GM23248 (cell line): ENCODE measurements at regions not wholly inside any gene's neighbourhood (a gene's known extent, or its start where the extent isn't known, plus 50 kb on each side); places are given as distances from the start of the nearest gene placed in this dataset.
A peak's percentile ranks its signal among the peaks of the same experiment; 100 is the strongest.

Source experiments
- DNase-seq: peaks from one replicate; pipeline ENCODE4 v3.0.0-alpha.2; 2015
- H2AFZ ChIP-seq: fragments of 200-600 bp; sonication (generic); 2 replicates; pipeline ENCODE4 v1.6.1; 2016; ENCODE audit warnings: antibody characterized with exemption
- H3F3A ChIP-seq: fragments of 200-600 bp; sonication (generic); 2 replicates; pipeline ENCODE4 v1.6.1; 2016; ENCODE audit warnings: mild to moderate bottlenecking, antibody characterized with exemption, mixed run types; ENCODE audit not compliant: insufficient read depth
- H3K27ac ChIP-seq: fragments of 200-600 bp; sonication (generic); 2 replicates; pipeline ENCODE4 v1.5.1; 2016; ENCODE audit warnings: mild to moderate bottlenecking
- H3K27me3 ChIP-seq: fragments of 200-600 bp; sonication (generic); replicated peaks from 2 replicates; pipeline ENCODE4 v1.6.1; 2016; ENCODE audit warnings: mild to moderate bottlenecking; ENCODE audit not compliant: insufficient read depth
- H3K36me3 ChIP-seq: fragments of 200-600 bp; sonication (generic); 2 replicates; pipeline ENCODE4 v1.6.1; 2016; ENCODE audit warnings: low read depth, mild to moderate bottlenecking
- H3K4me1 ChIP-seq: fragments of 200-600 bp; sonication (generic); 2 replicates; pipeline ENCODE4 v1.6.1; 2016; ENCODE audit warnings: mild to moderate bottlenecking; ENCODE audit not compliant: insufficient read depth
- H3K4me2 ChIP-seq: fragments of 200-600 bp; sonication (generic); one replicate; pipeline ENCODE4 v1.6.1; 2016; ENCODE audit warnings: mild to moderate bottlenecking; ENCODE audit not compliant: unreplicated experiment
- H3K4me3 ChIP-seq: fragments of 200-600 bp; sonication (generic); 2 replicates; pipeline ENCODE4 v1.5.1; 2016; ENCODE audit warnings: mild to moderate bottlenecking
- H3K79me2 ChIP-seq: fragments of 200-600 bp; sonication (generic); 2 replicates; pipeline ENCODE4 v1.6.1; 2016; ENCODE audit warnings: mild to moderate bottlenecking; ENCODE audit not compliant: insufficient read depth
- H3K9ac ChIP-seq: fragments of 200-600 bp; sonication (generic); 2 replicates; pipeline ENCODE4 v1.6.1; 2016; ENCODE audit warnings: mild to moderate bottlenecking
- H3K9me2 ChIP-seq: fragments of 200-600 bp; sonication (generic); 2 replicates; pipeline ENCODE4 v1.6.1; 2016; ENCODE audit warnings: mixed run types, mild to moderate bottlenecking, moderate library complexity; ENCODE audit not compliant: insufficient read depth
- H3K9me3 ChIP-seq: fragments of 200-600 bp; sonication (generic); one replicate; pipeline ENCODE4 v1.6.1; 2017; ENCODE audit warnings: low read depth
- H4K20me1 ChIP-seq: fragments of 200-600 bp; sonication (generic); 2 replicates; pipeline ENCODE4 v1.6.0; 2016; ENCODE audit not compliant: insufficient read depth
- EZH2 ChIP-seq: fragments of 200-600 bp; sonication (generic); IDR thresholded peaks from 2 replicates; pipeline ENCODE4 v1.6.1; 2018; ENCODE audit warnings: antibody characterized with exemption, mild to moderate bottlenecking; ENCODE audit not compliant: insufficient read depth, poor library complexity, severe bottlenecking
- EZH2phosphoT487 ChIP-seq: fragments of 200-600 bp; sonication (generic); IDR thresholded peaks from 2 replicates; pipeline ENCODE4 v1.6.1; 2018; ENCODE audit warnings: antibody characterized with exemption, moderate library complexity, mild to moderate bottlenecking, low read depth; ENCODE audit not compliant: insufficient read depth
- WGBS, 2 experiments: methylation state at CpG; one replicate each; pipeline ENCODE4 v1.1.6; 2015 to 2017; ENCODE audit warnings: low lambda C conversion rate in 2 of 2, low coverage in 1 of 2; ENCODE audit errors: missing lambda C conversion rate in 2 of 2; 5-methylcytosine and 5-hydroxymethylcytosine counted together
- in situ Hi-C: fragments of 300-500 bp; cut with MboI; formaldehyde crosslinking; loops from 2 replicates; pipeline ENCODE4 v1.15.0; 2020

- Histone ChIP-seq H3K27ac (no peak overlapping the region), H3K4me2 (no peak overlapping the region), H3K36me3 (no peaks in the 10 kb centered on the region), H3K4me1 (no peaks in the 10 kb centered on the region), H3K9me2 (no peaks in the 10 kb centered on the region), H3K4me3 (no peak overlapping the region), H3K9me3 (no peaks in the 10 kb centered on the region), H4K20me1 (no peaks in the 10 kb centered on the region), H2AFZ (no peak overlapping the region), H3F3A (no peaks in the 10 kb centered on the region), H3K9ac (no peak overlapping the region), H3K27me3 (no peaks in the 10 kb centered on the region), H3K79me2 (no peaks in the 10 kb centered on the region)
- TF ChIP-seq EZH2 (no peak), EZH2phosphoT487 (no peak)
- in situ Hi-C loops = no loop called here
- DNase-seq = no peak
- WGBS, 2 experiments = 45 to 54% methylated on average over 25 to 26 of the region's 26 CpGs
Observed at GRCh38 chr2:239767021-239767905, 257.9 kb downstream of the NDUFA10 start.

- DNase-seq = no peak
- no peak overlapping the region for H3K4me3 ChIP-seq
- no peak overlapping the region for H2AFZ ChIP-seq
- no peak overlapping the region for H3K4me2 ChIP-seq
- in situ Hi-C loops = no loop called here
- no peaks in the 10 kb centered on the region for H3K9me3 ChIP-seq
- H3K36me3 ChIP-seq = no peaks in the 10 kb centered on the region
- no peaks in the 10 kb centered on the region for H3K4me1 ChIP-seq
- TF ChIP-seq EZH2 = no peak
- no peak for TF ChIP-seq EZH2phosphoT487
- no peaks in the 10 kb centered on the region for H3K9me2 ChIP-seq
- H3K9ac ChIP-seq = no peak overlapping the region
- H3K27ac ChIP-seq = no peak overlapping the region
- 55 to 61% methylated on average over 11 to 12 of the region's 12 CpGs for WGBS, 2 experiments
- no peaks in the 10 kb centered on the region for H3F3A ChIP-seq
- no peaks in the 10 kb centered on the region for H4K20me1 ChIP-seq
- H3K27me3 ChIP-seq = no peaks in the 10 kb centered on the region
- H3K79me2 ChIP-seq = no peaks in the 10 kb centered on the region
Observed at GRCh38 chr2:239765911-239766310, 259.2 kb downstream of the NDUFA10 start.

- in situ Hi-C loops = no loop called here
- Histone ChIP-seq H3K4me1 (no peaks in the 10 kb centered on the region), H3K9ac (no peak overlapping the region), H3K9me2 (no peaks in the 10 kb centered on the region), H2AFZ (no peak overlapping the region), H3K4me3 (no peak overlapping the region), H3K9me3 (no peaks in the 10 kb centered on the region), H3K27ac (no peak overlapping the region), H3K36me3 (no peaks in the 10 kb centered on the region), H3K27me3 (no peaks in the 10 kb centered on the region; the same call in 1 of the 2 replicates), H3F3A (no peaks in the 10 kb centered on the region), H4K20me1 (no peaks in the 10 kb centered on the region), H3K4me2 (no peak overlapping the region), H3K79me2 (no peaks in the 10 kb centered on the region)
- WGBS, 2 experiments = 55 to 63% methylated on average over 17 of the region's 17 CpGs
- TF ChIP-seq EZH2phosphoT487 = no peak
- DNase-seq = no peak
Observed at GRCh38 chr2:239765076-239765845, 259.9 kb downstream of the NDUFA10 start.

- Histone ChIP-seq H2AFZ (no peak overlapping the region), H3K9me2 (no peaks in the 10 kb centered on the region), H3K27me3 (no peaks in the 10 kb centered on the region; the same call in 1 of the 2 replicates), H3F3A (no peaks in the 10 kb centered on the region), H3K36me3 (no peaks in the 10 kb centered on the region), H3K9ac (no peak overlapping the region), H4K20me1 (no peaks in the 10 kb centered on the region), H3K9me3 (no peaks in the 10 kb centered on the region), H3K4me1 (no peaks in the 10 kb centered on the region), H3K4me3 (no peak overlapping the region), H3K27ac (no peak overlapping the region), H3K4me2 (no peak overlapping the region), H3K79me2 (no peaks in the 10 kb centered on the region)
- peak; percentile 21 for DNase-seq
- in situ Hi-C loops = no loop called here
- WGBS, 2 experiments = 29 to 35% methylated on average over 13 of the region's 13 CpGs
- no peak for TF ChIP-seq EZH2
- TF ChIP-seq EZH2phosphoT487 = no peak
Observed at GRCh38 chr2:239763433-239764097, 261.6 kb downstream of the NDUFA10 start.
